Nucleus accumbens (tissue), 56 donors: ENCODE measurements at regions not wholly inside any gene's neighbourhood (a gene's known extent, or its start where the extent isn't known, plus 50 kb on each side); places are given as distances from the start of the nearest gene placed in this dataset.
"Not testable (repeated sequence)": the region's sequence is repeated elsewhere in the genome, so short reads cannot be mapped to it uniquely, and the experiment has no call there.

ENCODE experiments used
- DNase-seq, 56 donors: peaks; one replicate each; lab custom pipeline; 2025; lab: John Stamatoyannopoulos, UW

- DNase-seq = no peak
Observed at GRCh38 chr1:189936861-189937260, 540.8 kb downstream of the BRINP3 start.

GRCh38 chr1:189939967-189940366, 537.7 kb downstream of the BRINP3 start:
- peak in 1 of 56 donors; percentile 1 for DNase-seq

GRCh38 chr1:189941922-189942321, 535.7 kb downstream of the BRINP3 start:
- DNase-seq = no peak

DNA sequence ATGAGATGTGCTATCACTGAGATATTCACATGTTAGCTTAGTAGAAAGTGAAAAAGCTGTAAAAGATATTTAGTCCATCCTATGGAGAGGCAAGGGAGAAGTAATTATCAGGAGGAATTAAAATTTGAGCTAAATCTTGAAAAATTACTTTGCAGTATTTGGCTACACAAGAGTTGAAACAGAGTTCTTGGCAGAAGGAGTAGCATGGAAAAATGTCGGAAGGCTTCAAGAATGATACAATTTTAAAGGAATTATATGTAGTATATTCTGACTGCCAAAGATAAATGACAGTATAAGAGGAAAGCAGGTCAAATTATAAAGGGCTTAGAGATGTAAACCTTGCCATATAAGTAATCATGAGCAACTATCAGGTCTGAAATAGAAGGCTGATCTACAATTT, 518.9 kb downstream of the BRINP3 start:
- DNase-seq = no peak

DNA sequence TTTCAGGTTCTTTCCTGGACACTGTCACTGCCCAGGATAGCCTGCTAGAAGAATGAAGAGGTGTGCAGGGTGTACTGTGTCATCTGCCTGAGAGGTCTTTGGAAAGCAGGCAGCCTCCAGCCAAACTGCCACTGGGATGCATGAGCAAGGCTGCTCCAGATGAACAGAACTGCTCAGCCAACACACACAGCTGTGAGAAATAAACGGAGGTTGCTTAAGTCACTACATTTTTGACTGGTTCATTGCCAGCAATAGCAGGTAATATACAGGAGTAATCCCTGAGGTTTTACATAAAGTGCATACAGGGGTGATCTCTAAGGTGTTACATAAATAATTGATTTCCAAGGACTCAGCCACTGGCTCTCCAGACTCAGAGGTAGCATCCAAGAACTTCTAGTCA, 516.9 kb downstream of the BRINP3 start:
- DNase-seq = no peak

DNA sequence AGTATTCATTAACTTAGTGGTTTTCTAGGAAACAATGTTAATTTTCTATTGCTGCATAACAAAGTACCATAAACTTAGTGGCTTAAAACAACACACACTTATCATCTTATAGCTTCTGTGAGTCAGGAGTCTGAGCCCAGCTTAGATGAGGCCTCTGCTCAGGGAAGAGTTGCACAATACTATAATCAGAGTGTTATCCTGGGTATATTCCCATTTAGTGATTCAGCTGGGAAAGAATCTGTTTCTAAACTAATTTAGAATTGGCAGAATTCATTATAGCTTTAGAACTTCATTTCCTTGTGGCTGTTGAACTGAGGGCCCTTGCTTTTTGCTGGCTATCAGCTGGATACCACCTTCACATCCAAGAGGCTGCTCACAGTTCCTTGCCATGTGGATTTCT, 515.5 kb downstream of the BRINP3 start:
- no peak for DNase-seq

DNA sequence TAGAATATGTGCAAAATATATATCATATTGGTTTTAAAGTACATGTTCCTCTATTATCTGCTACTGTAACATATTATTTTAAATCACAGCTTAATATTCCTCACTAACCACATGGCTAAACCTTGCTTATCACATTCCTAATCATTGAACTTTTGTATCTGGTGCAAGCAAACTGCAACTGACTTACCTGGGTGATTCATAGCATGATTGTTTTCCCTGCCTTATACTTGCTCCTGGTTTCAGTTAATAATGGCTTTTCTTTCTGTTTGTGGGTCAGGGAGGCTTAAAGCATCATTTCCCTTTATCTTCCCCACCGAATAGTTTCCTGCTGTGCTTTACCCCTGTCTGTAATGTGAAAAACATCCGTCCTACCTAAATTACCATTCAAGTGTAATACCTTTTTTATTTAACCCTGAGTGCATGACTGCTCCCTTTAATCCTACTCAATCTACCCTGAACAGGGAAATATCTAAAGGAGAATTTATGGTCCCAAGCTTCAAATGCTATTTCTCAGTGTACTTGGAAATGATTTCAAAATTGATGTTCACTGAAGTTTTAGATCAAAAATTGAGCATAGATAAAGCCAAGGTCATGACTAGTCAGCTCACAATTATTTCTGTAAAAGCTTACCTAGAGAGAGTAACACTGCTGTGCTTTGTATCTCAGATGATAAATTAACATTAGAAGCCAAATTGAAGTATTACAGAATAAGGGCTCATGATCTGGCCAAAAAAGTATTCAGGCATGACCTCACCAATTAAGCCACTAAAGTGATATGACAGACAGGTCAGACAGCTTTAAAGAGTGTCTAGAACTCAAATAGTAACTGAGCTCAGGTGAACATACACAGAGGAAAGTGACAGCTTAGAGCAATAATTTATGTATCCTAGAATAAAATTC, 507.1 kb downstream of the BRINP3 start:
- no peak for DNase-seq

DNA sequence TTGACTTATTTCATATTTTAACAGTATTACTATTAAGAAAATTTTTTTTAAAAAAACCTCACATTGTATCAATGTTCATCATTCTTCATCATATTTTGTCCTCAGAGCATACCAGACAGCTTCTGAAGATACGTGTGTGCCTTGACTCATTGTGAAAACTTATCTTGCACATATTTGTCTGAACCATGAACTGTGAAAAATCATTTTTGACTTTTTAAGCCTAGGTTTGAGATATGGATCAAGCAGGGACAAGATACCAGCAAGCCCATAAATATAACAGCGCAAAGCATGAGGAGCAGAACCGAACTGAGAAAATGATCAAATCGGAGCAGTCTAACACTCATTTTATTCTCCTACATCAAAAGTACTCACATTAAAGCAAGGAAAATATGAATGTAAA, 506.0 kb downstream of the BRINP3 start:
- DNase-seq = no peak

DNA sequence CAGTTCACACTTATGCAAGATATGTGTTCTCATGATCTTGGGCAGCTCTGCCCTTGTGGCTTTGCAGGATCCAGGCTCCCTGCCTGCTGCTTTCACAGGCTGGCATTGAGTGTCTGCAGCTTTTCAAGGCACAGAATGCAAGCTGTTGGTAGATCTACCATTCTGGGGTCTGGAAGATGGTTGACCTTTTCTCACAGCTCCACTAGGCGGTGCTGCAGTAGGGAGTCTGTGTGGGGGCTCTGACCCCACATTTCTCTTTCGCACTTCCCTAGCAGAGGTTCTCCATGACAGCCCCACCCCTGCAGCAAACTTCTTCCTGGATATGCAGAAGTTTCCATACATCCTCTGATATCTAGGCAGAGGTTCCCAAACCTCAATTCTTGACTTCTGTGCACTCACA, 500.5 kb downstream of the BRINP3 start:
- no peak for DNase-seq

DNA sequence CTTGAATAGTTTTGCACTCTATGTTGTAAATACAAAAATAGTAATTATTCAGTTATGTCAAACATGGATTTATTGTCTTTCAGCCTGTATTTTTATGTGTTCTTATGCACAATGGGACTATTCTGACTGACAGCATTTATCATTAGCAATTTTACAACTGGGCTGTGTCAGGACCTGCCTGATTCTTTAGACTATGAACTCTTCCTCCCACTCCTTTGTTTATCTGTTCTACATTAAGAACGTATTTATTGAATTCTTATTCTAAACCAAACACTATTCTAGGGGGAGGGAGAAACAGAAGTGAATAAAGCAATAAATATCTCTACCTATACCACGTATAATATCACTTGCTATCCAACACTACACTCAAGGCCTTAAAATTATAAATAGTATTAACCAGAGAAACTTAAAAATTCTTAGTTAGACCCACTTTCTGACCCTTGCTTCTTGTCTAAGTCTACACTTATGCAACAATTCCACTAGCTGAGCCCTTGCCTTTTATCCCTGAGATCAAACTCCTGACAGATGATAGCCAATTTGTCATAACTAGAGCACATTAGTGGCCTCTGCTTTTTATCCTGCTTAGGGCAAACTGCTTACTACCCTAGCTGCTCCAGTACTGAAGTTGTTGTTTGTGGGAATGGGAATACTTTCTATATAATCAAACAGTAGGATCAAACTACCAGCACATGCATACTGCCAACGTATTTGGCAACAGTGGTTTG, 494.3 kb downstream of the BRINP3 start:
- DNase-seq = no peak

DNA sequence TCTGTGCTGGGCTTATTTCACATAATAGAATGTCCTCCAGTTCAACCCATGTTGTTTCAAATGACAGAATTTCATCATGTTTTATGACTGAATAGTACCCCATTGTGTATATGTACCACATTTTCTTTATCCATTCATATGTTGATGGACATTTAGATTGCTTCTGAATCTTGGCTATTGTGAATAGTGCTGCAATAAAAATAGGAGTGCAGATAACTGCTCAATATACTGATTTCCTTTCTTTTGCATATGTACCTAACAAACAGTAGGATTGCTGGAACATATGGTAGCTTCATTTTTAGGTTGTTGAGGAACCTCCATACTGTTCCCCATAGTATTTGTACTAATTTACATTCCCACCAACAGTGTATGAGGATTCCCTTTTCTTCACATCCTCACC, 491.1 kb downstream of the BRINP3 start:
- no peak for DNase-seq

DNA sequence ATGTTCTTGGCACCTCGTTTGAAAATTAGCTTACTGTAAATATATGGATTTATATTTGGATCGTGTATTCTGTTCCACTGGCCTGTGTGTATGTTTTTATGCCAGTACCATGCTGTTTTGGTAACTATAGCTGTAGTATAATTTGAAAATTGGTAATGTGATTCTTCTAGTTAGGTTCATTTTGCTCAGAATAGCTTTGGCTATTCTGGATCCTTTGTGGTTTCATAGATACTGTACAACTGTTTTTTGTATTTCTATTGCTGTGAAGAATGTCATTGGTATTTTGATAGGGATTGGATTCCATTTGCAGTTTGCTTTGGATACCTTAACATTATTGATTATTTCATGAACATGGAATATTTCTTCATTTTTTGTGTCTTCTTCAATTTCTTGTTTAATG, 490.2 kb downstream of the BRINP3 start:
- DNase-seq = no peak

- DNase-seq = no peak
Observed at GRCh38 chr1:189992856-189993255, 484.8 kb downstream of the BRINP3 start.

- no peak for DNase-seq
Observed at GRCh38 chr1:190000365-190000872, 477.2 kb downstream of the BRINP3 start.

- DNase-seq = no peak
Observed at GRCh38 chr1:190001187-190001586, 476.5 kb downstream of the BRINP3 start.

- no peak for DNase-seq
Observed at GRCh38 chr1:190003376-190003775, 474.3 kb downstream of the BRINP3 start.

DNA sequence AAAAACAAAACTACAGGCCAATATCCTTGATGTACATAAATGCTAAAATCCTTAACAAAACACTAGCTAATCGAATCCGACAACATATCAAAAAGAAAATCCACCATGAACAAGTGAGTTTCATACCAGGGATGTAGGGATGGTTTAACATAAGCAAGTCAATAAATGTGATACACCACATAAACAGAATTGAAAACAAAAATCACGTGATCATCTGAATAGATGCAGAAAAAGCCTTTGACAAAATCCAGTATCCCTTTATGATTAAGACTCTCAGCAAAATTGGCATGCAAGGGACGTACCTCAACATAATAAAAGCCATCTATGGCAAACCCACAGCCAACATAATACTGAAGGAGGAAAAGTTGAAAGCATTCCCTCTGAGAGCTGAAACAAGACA, 466.1 kb downstream of the BRINP3 start:
- no peak for DNase-seq

- DNase-seq = not testable (repeated sequence)
Observed at GRCh38 chr1:190019151-190019550, 458.5 kb downstream of the BRINP3 start.

- DNase-seq = no peak
Observed at GRCh38 chr1:190019717-190020116, 457.9 kb downstream of the BRINP3 start.

DNA sequence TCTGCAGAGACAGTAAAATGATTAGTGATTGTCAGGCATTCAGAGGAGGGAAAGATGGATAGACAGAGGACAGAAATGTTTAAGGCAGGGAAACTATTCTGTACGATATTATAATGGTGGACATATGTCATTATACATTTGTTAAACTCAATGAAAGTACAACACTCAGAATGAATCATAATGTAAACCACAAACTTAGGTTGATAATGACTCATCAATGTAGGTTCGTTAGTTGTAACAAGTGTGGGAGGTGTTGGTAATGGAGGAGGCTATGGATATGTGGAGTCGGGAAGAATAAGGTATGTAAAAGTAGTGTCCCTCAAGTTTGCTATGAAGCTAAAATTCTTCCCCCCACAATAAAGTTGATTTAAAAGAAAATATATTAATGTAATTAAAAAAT, 455.0 kb downstream of the BRINP3 start:
- DNase-seq = no peak

DNA sequence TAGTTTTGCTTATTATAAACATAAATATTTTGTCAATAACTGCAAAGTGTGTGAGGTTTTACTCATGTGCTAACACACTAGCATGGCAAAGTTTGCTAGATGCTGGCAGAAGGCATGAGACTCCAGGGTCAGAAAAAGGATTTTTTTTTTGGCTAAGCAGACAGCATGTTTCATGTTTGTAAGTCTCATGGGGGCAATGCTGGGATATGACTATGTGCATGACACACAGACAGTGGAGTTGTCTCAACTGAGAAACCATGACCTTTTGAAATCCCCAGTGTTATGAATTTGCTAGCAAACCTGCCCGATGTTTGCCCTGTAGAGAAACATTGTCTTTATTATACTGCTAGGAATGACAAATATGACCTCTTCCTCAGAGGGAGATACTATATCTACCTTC, 448.2 kb downstream of the BRINP3 start:
- DNase-seq = no peak

DNA sequence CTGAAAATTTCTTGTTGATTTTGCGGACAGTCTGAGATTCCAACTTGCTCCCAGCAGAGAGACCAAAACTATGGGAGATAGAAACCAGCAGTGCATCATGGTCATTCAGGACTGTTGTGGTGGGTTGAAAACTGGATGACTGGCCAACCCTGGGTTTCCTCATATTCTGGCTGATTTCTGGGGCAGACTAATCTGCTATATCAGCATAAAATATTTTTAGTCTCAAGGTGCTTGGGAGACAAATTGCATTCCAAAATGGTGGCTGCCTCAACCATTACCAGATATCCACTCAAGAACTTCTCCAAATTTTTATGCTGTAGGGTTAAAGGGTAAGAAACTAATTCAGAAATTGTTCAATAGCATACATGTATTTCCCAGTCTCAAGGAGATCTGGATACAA, 434.0 kb downstream of the BRINP3 start:
- no peak for DNase-seq
